Neural cell (in vitro differentiated cells): ENCODE measurements at regions not wholly inside any gene's neighbourhood (a gene's known extent, or its start where the extent isn't known, plus 50 kb on each side); places are given as distances from the start of the nearest gene placed in this dataset.

Source experiments
- H2AFZ ChIP-seq: fragments of 200-600, 300-800 bp; sonication (generic), shearing (Covaris generic); 2 replicates; pipeline ENCODE4 v1.6.0; 2014; ENCODE audit warnings: low read depth, mild to moderate bottlenecking, antibody characterized with exemption, low read length, moderate library complexity
- H3F3A ChIP-seq: fragments of 200-600 bp; shearing (Covaris generic); 2 replicates; pipeline ENCODE4 v1.6.1; 2016; ENCODE audit warnings: mild to moderate bottlenecking, moderate library complexity, mixed read lengths, antibody characterized with exemption, low read length; ENCODE audit not compliant: insufficient read depth, poor library complexity, severe bottlenecking
- H3K27ac ChIP-seq: fragments of 200-600, 300-800 bp; sonication (generic), shearing (Covaris generic); 2 replicates; pipeline ENCODE4 v1.5.1; 2014; ENCODE audit warnings: mild to moderate bottlenecking, low read length, moderate library complexity
- H3K27me3 ChIP-seq: fragments of 300-800, 200-600 bp; sonication (generic), shearing (Covaris generic); 2 replicates; pipeline ENCODE4 v1.6.0; 2014; ENCODE audit warnings: mild to moderate bottlenecking, low read depth, low read length, moderate library complexity; ENCODE audit not compliant: insufficient read depth
- H3K36me3 ChIP-seq: fragments of 300-800, 200-600 bp; sonication (generic), shearing (Covaris generic); 2 replicates; pipeline ENCODE4 v1.5.1; 2014; ENCODE audit warnings: mild to moderate bottlenecking, antibody characterized with exemption, low read length, moderate library complexity; ENCODE audit not compliant: insufficient read depth
- H3K4me2 ChIP-seq: fragments of 300-800, 200-600 bp; sonication (generic), shearing (Covaris generic); 2 replicates; pipeline ENCODE4 v1.6.0; 2014; ENCODE audit warnings: mild to moderate bottlenecking, low read length
- H3K4me3 ChIP-seq: fragments of 300-800, 200-600 bp; sonication (generic), shearing (Covaris generic); 2 replicates; pipeline ENCODE4 v1.5.1; 2014; ENCODE audit warnings: mild to moderate bottlenecking, low read length, moderate library complexity
- H3K79me2 ChIP-seq: fragments of 200-600 bp; shearing (Covaris generic); replicated peaks from 2 replicates; pipeline ENCODE4 v1.6.0; 2014; ENCODE audit warnings: mild to moderate bottlenecking, low read length, moderate library complexity; ENCODE audit not compliant: insufficient read depth
- H3K9ac ChIP-seq: fragments of 300-800, 200-600 bp; sonication (generic), shearing (Covaris generic); 2 replicates; pipeline ENCODE4 v1.6.1; 2016; ENCODE audit warnings: mild to moderate bottlenecking, low read length, mixed read lengths
- H3K9me2 ChIP-seq: fragments of 200-600 bp; shearing (Covaris generic); 2 replicates; pipeline ENCODE4 v1.6.1; 2016; ENCODE audit warnings: mild to moderate bottlenecking, low read length, mixed read lengths; ENCODE audit not compliant: insufficient read depth
- H3K9me3 ChIP-seq: fragments of 200-600, 300-800 bp; sonication (generic), shearing (Covaris generic); 2 replicates; pipeline ENCODE4 v1.6.1; 2016; ENCODE audit warnings: mild to moderate bottlenecking, mixed run types, low read length, moderate library complexity, mixed read lengths
- H4K20me1 ChIP-seq: fragments of 200-600 bp; shearing (Covaris generic); 2 replicates; pipeline ENCODE4 v1.6.1; 2016; ENCODE audit warnings: mild to moderate bottlenecking, mixed run types; ENCODE audit not compliant: insufficient read depth
- EP300 ChIP-seq: fragments of 450-650 bp; conservative IDR thresholded peaks from 2 replicates; pipeline ENCODE4 v1.6.1; 2014; ENCODE audit warnings: antibody characterized with exemption, mild to moderate bottlenecking, moderate library complexity; ENCODE audit not compliant: poor library complexity, severe bottlenecking
- EZH2 ChIP-seq: fragments of 200-600, 300-800 bp; shearing (Covaris generic), sonication (generic); IDR thresholded peaks from 2 replicates; pipeline ENCODE4 v1.6.1; 2014; ENCODE audit warnings: antibody characterized with exemption, low read length, borderline replicate concordance, mild to moderate bottlenecking; ENCODE audit not compliant: insufficient read depth, poor library complexity, severe bottlenecking
- MXI1 ChIP-seq: fragments of 450-650 bp; conservative IDR thresholded peaks from 2 replicates; pipeline ENCODE4 v1.6.1; 2014; ENCODE audit warnings: antibody characterized with exemption, mild to moderate bottlenecking; ENCODE audit not compliant: poor library complexity, severe bottlenecking
- REST ChIP-seq: IDR thresholded peaks from 2 replicates; pipeline ENCODE4 v1.6.1; 2012; ENCODE audit warnings: borderline replicate concordance
- small RNA-seq, 3 experiments: library from RNA; depleted of rRNA; stranded (forward); fragments of <200 nt; gene quantifications; one replicate each; pipeline ENCODE3, GENCODE V24; 2012
- TF ChIP-seq, protein P1 (sequence below): fragments of 450-650 bp; IDR thresholded peaks from 2 replicates; pipeline ENCODE4 v1.5.1; 2014; ENCODE audit warnings: antibody characterized with exemption, mild to moderate bottlenecking, moderate library complexity; ENCODE audit not compliant: poor library complexity, severe bottlenecking

DNA sequence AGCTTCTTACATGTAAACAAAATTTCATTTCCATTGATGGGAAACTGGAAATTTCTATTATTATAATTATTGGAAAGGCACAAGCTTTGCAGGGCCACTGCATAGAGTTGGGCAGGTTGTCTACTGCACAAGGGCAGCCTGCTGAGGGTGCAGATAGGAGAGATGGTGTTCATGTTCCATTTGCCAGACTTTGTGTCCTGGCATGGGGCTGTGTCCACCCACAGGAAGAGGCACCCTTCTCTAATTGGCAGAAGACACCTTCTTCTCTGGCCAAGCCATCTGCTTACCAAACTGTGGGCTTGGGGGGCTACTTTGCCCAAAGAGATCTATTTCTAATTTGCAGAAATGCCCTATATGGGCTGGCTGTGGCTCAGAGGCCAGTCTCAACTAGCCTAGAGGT, 140.7 kb downstream of the GATB start:
- Histone ChIP-seq H3K79me2 (no peaks in the 10 kb centered on the region), H3K9me3 (no peaks in the 10 kb centered on the region), H4K20me1 (no peaks in the 10 kb centered on the region), H3K27me3 (no peaks in the 10 kb centered on the region), H3K27ac (no peak overlapping the region), H3K36me3 (no peaks in the 10 kb centered on the region), H3K4me3 (no peak overlapping the region), H3K9me2 (no peaks in the 10 kb centered on the region), H3K4me2 (no peak overlapping the region), H3K9ac (no peak overlapping the region), H3F3A (no peaks in the 10 kb centered on the region), H2AFZ (no peak overlapping the region)
- no peak for TF ChIP-seq MXI1
- TF ChIP-seq EP300: no peak
- TF ChIP-seq, protein P1, sequence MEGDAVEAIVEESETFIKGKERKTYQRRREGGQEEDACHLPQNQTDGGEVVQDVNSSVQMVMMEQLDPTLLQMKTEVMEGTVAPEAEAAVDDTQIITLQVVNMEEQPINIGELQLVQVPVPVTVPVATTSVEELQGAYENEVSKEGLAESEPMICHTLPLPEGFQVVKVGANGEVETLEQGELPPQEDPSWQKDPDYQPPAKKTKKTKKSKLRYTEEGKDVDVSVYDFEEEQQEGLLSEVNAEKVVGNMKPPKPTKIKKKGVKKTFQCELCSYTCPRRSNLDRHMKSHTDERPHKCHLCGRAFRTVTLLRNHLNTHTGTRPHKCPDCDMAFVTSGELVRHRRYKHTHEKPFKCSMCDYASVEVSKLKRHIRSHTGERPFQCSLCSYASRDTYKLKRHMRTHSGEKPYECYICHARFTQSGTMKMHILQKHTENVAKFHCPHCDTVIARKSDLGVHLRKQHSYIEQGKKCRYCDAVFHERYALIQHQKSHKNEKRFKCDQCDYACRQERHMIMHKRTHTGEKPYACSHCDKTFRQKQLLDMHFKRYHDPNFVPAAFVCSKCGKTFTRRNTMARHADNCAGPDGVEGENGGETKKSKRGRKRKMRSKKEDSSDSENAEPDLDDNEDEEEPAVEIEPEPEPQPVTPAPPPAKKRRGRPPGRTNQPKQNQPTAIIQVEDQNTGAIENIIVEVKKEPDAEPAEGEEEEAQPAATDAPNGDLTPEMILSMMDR: no peak
- no peak for TF ChIP-seq REST
- no peak for TF ChIP-seq EZH2

Small RNAs in the stretch of these regions (small RNA-seq; reads per million reads assigned to genes)
- 0 reads per million in 3 experiments for gene RN7SKP35
